NCI-H146 treated with DMSO at 0.1 percent for 48 hours (cell line): ENCODE measurements at regions not wholly inside any gene's neighbourhood (a gene's known extent, or its start where the extent isn't known, plus 50 kb on each side); places are given as distances from the start of the nearest gene placed in this dataset.

Experiments used
- DNase-seq: peaks from one replicate; lab custom pipeline; 2025; ENCODE audit not compliant: unreplicated experiment; lab: John Stamatoyannopoulos, UW

DNA sequence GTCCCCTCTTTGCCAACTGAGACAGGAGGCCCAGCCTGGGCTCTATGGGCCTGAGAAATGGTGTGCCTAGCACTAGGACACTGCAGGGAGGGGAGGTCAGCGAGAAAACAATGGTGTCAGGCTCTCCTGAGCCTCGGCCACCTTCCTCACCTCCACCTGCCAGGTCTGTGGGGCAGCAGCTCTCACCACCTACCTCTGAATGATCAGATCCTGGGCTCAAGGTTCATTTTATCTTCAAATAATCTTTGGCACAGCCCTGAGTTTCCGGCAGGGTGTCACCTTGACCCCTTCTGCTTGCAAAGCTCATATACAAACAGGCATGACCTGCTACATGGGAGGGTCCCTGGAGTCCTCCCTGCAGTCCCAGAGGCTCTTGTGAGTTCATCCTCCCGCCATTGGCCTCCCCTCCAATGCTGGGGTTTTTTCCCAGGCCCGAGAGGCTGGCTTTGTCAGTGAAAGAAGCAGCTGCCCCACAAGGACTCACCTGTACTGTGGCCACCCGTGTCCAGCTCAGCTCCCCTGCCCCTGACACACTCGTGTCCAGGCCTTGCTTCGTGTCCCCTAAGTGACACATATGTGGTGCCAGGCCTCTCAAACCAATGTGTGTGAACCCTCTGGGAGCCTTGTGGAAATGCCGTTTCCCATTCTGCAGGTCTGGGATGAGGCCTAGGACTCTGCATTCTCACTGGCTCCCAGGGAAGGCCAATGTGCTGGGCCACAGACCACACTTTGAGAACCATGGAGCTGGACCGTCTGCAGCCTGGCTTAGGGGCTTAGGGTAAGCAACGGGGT is 176.8 kb upstream of the CIBAR2 start:
- DNase-seq, result no peak

DNA sequence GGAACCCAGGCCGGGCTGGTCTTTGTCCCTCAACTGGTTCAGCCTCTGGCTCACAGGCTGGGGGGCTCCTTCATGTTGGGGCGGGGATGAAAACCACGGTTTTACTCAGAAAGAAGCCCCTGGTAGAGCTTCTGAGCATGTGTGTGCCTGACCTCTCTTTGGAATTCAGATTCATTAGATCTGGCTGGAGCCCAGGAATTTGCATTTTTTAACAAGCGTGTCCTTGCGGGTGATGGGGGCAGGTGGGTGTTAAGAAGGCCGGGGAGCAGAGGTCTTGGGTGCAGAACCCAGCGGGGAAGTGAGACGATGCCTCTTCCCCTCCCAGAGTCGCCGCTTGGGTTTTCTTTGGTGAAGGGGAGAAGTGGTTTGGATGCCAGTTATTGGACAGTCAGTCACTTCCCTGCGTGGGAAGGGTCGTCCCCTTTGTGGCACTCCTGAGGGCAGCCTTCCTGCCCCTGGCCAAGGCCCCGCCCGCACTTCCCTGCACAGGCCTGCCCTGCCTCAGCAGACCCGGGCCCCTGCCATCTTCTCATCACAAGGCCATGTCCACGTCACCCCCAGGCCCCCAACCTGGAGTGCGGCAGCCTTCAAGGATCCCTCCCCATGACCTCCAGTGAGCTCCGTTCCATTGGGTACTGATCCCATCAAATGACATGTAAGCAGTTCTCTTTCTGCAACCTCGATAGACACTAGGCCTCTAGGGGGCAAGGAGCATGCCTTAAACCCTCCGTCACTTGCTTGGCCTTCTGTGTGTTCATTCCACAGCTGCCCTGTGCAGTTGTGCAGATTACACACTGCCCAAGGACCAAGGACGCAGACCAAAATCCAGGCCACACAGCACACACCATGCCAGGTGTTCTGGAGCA is 177.7 kb upstream of the CIBAR2 start:
- no peak for DNase-seq

DNA sequence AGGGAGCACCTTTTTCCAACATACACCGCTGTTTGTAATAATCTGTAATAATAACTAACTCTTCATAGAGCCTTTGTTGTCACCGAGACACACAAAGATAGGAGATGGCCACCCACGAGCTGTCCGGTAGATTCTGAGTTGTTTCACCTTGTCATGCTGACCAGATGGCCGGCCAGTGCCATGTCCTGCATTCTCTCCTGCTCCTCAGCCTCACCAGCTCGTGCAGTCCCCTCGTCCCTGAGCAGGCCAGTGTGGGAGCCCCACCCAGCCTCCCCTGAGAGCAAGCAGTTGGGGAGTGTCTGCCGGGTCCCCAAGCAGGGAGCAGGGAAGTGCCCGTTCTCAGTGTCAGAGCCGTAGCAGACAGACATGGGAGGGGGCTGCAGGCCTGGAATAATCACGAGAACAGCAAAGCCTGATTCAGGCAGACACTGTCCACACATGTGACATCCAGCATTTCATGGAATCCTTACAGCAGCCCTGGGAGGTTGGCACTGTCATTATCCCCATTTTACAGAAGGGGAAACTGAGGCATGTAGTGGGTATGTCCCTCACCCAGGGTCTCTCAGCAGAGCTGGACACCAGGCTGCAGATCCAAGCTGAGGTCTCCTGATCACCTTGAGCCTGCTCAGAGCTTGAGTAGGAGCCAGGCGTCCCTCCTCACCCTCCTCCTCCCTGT is 178.5 kb upstream of the CIBAR2 start:
- DNase-seq, result no peak

DNA sequence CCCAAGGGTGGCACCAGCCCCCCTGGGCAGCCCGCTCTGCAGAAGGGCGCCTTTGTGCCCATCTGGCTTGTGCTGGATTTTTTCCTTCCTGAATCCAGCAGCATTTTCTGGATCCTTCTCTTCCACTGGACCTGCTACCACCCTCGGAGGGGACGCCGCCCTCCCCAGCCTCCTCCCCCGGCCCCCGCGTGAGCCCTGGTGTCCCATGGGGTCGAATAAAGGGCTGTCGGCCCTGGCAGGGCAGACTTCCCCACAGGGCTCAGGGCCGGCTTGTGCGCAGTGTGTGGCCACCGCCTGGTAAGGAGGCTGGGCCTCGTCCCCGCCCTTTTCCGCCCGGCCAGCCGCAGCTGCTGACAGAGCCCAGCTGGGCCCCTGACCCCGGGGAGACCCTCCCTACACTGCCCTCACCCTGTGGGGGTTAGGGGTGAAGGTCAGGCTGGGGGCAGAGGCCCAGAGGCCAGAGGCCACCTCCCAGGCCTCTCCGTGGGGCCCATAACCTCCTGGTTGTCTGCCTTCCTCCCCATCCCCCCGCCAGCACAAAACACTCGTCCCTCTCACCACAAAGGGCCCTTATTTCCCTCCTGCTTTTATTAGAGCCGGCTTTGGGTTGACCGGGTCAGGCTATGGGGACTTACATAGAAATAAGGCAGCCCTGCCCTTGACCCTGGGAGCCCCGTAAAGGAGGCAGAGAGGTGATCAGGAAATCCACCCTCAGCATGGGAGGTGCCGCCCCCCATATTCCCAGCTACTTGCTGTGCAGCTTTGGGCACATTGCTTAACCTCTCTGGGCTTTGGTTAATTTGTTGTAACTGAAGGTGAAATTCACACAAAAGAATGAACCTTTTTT is 179.3 kb upstream of the CIBAR2 start:
- no peak for DNase-seq

DNA sequence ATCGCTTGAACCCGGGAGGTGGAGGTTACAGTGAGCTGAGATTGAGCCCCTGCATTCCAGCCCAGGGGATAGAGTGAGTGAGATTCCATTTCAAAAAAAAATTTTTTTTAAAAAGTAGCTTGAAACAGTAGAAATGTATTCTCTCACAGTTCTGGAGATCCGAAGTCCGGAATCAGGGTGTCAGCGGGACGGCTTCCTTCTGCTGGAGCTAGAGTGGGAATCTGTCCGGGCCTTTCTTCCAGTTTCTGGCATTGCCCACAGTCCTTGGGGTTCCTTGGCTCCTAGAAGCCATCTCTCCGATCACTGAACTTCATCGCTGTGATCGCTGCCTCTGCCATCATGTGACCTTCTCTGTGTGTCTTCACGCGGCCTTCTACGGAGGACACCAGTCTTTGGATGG is 181.2 kb upstream of the CIBAR2 start:
- DNase-seq, result no peak

DNA sequence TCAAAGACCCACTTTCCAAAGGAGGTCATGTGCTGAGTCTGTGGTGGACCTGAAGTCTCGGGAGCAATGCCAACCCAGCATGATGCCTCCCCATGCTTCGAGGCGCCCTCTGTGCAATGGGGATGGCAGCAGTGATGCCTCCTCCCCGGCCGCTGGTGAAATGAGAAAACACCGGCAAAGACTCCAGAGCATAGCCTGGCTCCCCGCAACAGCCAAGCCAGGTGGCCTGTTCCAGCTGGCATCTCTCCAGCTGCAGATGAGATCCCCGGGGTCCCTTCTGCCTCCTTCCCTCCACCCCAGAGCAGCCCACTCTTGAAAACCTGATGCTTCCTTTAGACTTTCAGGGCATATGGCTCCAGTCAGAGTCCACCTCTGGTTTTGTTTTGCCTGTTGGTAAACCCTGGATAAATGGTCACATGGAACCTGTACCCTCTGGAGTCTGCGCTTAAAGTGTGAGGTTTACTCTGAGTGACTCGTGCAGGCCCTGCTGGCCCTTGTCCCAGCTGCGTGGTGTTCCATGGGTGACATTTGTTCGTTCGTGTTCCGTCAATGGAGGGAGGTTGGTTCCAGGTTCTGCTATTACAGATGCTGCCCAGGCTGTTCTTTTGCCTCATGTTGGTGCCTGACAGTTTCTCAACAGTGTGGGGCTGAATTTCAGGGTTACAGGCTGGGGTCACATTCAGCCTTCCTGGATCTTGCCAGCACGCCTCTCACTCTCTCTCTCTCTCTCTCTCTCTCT is 181.8 kb upstream of the CIBAR2 start:
- DNase-seq, result no peak

DNA sequence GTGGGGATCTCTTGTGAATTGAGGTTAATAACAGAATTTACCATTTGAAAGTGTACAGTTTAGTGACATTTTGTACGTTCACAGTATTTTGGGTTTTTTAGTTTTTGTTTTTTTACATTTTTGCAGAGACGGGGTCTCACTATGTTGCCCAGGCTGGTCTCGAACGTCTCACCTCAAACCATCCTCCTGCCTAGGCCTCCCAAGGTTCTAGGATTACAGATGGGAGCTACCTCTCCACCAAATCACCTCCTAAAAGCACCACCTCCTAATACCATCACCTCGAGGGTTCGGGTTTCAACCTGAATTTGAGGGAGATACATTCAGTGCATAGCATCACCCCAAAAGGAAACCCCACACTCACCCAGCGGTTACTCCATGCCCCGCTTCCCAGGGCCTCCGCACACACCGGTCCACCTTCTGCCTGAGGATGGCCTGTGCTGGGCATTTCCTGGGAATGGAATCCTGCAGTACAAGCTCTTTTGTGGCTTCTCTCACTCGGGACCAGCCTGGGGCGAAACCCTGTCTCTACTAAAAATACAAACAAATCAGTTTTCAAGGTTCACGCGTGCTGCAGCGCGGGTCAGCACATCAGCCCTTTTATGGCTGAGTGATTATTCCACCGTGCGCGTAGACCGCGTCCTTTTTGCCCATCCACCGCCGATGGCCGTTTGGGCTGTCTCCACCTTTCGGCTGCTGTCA is 182.7 kb upstream of the CIBAR2 start:
- DNase-seq, result no peak

DNA sequence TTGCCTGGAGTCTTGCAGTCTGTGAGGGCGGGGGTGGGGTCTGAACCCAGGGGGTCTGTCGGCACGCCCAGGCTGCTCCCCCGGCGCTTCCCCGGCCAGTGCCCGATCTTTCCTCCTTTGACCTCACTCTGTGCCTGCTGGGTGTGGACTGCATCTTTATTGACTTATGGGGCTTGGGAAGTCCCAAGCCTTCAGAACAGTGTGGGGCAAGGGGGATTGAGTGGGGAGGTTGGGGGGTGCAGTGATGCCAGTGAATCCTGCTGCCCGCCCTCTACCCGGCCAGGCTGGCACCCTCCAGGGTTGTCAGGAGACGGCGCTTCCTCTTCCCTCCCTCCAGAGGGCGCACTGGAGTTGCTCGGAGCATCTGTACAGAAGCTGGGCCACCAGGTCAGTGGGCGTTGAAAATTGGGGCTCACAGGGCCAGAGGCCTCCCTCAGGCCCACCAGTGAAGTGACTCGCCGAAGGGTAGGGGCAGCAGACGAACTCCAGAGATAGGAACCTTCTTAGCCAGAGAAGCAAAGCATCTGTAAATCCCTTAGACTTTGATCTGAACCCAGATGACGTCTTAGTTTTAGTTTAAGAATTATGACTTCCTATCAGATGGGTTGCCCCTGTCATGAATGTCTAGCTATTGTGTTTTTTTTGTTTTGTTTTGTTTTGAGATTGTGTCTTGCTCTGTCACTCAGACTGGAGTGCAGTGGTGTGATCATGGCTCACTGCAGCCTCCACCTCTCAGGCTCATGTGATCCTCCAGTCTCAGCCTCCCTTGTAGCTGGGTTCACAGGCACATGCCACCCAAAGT is 184.8 kb upstream of the CIBAR2 start:
- DNase-seq, result peak; percentile 1

DNA sequence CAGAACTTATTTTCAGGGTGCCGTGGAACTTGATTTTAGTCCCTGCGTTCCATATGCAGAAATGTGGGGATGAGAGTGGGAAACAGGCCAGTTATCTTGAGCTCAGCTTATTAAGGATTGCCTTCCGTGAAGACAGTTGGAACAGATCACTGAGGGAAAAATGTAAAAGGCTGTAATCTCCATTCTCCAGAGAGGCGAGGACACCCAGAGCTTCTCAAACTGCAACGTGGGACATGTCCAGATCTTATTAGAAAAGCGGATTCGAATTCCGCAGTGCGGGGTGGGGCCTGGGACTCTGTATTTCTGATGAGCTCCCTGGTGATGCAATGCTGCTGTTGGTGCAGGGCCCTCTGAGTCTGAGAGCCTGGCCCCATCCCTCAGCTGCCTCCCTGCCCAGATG is 185.6 kb upstream of the CIBAR2 start:
- no peak for DNase-seq

DNA sequence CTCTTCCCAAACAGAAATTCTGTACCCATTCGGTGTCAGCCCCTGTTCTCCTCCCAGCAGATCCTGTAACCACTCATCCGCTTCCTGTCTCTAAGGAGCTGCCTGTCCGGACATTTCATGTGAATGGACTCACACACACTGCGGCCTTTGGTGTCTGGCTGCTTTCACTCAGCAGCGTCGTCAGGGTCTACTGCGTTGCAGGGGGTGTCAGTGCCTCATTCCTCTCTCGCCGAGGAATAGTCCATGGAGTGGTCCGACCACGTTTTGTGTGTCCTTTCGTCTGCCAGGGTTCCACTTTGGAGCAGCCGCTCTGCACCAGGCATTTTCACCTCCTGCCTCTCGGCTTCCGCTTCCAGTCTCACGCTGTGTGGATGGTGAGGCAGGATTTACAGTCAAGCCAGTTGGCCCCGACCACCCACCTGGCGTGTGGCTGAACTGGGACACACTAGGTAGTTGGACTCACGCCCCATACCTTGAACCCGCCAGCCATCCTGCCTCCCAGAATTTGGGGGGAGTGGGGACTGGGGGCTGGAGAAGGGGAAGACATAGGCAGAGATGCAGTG is 188.2 kb upstream of the CIBAR2 start:
- DNase-seq, result no peak

DNA sequence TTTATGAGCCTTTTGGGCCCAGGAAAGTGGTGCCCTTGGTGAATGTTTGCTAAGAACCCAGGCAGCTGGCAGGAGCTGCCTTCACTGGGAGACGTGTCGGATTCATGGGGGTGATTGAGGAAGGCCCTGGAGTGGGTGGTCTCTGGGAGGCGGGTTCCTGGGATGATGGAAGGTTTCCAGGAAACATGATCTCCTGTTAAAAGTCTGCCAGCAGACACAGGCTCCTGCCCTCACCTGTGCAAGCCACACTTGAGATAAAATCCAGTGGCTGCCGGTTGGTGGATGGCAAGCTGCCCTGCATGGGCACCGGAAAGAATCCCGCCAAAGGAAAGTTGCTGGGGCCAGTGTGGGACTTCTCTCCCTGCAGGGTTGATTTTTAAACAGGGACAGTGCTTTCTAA is 189.0 kb upstream of the CIBAR2 start:
- no peak for DNase-seq

DNA sequence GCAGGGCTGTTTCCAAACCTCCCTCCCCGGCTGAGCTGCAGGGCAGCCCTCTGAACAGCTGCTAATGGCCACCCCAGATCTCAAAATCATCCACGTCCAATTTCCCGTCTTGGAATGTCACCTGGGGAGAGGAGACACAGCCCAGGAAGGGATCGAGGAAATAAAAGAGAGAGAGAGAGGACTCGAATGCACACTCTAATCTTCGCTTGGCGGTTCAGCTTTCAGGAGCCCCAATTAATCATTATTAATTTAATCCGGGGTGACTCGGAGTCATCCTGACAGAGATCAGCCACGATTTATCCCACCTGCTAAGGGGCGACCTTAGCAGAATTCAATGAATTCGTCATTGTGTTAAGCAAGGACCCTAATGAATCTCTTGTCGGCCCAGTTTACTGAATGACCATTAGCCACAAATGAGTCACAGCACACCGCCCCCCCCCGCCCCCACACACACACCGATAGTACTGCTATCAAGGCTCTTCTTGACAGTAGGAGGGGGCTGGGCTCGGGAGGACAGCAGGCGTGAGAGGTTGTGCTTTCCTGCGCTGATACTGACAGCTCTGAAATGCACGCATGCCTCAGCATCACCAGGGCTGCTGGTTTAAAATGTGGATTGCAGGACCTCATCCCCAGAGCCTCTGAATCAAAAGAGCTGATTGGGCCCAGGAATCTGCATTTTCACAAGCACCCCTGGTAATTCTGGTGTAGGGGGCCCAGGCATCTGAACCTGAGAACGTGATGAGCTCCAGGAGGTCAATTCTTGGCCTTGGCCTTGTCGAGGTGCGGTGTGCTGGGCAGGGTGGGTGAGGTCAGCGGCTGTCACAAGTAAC is 190.0 kb upstream of the CIBAR2 start:
- DNase-seq, result no peak

DNA sequence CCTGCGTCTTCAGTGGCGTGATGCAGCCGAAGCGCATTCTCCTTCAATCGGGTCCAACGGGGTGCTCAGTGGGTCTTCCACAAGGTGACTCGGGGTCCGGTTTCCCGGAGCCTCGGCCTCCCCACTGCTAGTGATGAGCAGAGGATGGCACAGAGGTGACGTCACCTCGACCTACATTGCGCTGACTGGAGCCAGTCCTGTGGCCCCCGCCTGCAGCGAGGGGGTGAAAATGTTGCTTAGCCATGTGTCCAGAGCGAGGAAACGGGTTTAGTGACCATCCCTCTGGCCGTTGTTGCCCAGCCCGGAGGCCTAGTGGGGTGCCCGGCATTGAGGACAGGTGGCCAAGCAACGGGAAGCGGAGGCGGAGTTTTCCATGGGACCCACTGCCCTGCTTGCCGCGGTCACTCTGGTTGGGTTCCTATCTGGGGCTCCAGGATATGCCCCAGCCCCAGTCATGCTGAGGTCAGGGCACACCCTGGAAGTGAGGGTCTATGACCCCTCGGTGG is 190.6 kb upstream of the CIBAR2 start:
- DNase-seq, result no peak

DNA sequence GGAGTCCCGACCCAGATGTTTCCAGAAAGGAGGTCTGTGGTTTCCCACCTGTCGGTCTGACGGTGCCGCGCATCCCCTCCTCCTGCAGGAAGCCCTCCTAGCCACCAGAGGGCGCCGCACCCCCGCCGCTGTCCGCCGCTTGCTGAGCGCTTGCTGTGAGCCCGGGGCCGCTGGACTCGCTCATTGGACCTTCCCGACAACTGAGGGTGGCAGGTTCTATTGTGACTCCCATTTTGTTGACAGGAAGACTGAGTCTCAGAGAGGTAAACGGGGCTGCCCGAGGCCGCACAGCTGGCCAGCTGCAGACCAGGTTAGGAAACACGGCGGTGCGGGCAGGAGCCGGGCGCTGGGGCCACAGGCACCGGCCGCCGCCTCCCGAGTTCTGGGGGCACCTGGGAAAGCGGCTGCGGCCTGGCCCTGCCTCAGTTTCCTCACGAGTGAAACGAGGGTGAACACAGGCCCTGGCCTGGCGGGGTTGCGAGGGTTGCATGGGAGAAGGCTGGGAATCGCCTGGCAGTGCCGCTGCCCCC is 191.1 kb upstream of the CIBAR2 start:
- DNase-seq, result no peak

DNA sequence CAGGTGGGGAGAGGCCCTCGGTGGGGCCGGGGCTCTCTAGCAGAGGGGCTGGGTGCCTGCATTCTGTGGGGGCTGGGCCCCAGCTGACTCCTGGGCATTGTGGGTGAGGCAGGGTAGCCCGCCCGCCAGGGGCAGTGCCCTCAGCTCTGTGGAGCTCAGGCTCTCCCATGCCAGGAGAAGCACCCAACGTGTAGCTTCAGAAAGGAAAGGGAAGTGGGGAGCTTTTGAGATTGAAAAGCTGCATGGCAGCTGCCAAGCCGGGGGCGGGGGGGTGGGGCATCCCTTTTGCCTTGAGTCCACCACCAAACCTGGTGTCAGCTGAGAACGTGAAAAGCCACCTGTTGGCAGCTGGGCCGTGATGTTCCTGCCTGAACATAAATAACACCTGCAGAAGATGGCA is 192.1 kb upstream of the CIBAR2 start:
- no peak for DNase-seq

DNA sequence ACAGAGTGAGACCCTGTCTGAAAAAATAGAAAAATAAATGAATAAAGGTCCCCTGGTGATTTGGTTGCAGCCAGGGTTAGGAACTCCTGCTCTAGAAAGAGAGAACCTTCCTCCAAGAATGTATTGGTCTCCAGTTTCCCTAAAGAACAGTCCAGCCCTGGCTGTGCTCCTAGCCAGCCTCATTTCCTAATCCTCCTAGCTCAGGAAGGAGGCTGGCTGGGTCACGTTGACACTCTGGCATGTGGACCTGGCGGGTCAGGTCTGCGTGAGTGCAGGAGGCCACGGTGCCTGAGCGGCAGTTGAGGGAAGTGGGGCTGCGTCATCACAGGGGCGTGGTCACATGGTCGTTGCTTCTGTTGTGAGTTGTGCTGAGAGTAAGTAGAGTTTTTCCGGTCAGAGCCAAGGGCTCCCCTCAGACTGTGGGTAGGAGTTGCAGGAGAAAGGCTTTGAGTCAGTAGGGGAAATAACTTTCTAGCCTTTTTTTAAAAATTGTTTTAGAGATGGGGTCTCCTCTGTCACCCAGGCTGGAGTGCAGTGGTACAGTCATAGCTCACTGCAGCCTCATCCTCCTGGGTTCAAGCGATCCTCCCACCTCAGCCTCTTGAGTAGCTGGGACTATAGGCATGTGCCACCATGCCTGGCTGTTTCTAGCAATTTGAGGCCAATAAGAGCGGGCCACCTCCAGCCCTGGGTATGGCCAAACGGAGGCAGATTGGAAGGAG is 194.0 kb upstream of the CIBAR2 start:
- DNase-seq, result no peak
